Stimulated activated CD8-positive, alpha-beta memory T cell treated with anti-CD3 and anti-CD28 coated beads, Interleukin-2, amount 100 ng/mL, for 48 hours (primary cell): ENCODE measurements at regions not wholly inside any gene's neighbourhood (a gene's known extent, or its start where the extent isn't known, plus 50 kb on each side); places are given as distances from the start of the nearest gene placed in this dataset.
"Not testable (repeated sequence)": the region's sequence is repeated elsewhere in the genome, so short reads cannot be mapped to it uniquely, and the experiment has no call there.

Experiments used
- DNase-seq, 2 donors: peaks; one replicate each; pipeline ENCODE4 v3.0.0-alpha.2; 2020; ENCODE audit warnings: low read depth in 2 of 2

DNA sequence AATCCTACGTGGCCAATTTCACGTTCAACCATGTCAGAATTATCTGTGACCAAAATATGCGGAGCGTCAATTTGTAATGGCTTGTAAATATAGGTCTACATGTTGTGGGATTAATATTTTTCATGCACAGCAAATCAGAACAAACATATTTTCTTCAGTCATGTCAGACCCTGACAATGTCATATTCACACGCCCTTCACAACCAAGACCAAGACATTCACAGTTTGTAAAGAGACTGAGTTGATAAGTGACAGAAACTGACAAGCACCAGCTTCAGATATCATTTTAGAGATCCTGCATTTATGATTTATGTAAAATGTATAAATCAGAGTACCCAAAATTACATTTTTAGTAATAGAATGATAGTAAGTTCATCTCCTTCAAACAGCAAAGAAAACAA is 57.3 kb upstream of the NOVA1 start:
- DNase-seq = no peak

DNA sequence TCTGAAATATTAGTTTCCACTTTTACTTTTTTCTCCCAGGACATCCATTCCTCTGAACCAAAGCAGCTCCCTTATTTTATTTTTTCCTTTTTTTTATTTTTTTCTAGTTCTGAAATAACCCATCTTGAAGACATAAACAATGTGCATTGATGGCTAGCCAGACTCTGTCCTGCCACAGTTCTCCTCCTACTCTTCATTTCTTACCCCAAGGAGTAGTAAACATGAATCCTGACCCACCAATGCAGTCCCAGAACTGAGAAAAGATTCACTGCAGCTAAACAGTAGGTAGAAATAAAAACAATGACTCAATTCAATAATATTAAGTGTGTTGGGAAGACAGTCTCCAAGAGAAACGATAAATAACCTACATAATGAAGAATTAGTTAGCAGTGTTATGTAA is 65.7 kb upstream of the NOVA1 start:
- no peak for DNase-seq

DNA sequence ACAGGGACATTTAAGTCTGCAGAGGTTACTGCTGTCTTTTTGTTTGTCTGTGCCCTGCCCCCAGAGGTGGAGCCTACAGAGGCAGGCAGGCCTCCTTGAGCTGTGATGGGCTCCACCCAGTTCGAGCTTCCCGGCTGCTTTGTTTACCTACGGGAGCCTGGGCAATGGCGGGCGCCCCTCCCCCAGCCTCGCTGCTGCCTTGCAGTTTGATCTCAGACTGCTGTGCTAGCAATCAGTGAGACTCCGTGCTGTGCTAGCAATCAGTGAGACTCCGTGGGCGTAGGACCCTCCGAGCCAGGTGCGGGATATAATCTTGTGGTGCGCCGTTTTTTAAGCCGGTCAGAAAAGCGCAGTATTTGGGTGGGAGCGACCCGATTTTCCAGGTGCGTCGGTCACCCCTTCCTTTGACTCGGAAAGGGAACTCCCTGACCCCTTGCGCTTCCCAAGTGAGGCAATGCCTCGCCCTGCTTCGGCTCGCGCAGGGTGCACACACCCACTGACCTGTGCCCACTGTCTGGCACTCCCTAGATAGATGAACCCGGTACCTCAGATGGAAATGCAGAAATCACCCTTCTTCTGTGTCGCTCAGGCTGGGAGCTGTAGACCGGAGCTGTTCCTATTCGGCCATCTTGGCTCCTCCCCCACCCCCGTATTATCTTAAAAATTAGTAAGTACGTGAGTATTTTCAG is 81.0 kb upstream of the NOVA1 start:
- not testable (repeated sequence) for DNase-seq

GRCh38 chr14:26685401-26685800 is 87.6 kb upstream of the NOVA1 start:
- DNase-seq = no peak

- no peak for DNase-seq
Measured at GRCh38 chr14:26687301-26687837, 89.5 kb upstream of the NOVA1 start.

DNA sequence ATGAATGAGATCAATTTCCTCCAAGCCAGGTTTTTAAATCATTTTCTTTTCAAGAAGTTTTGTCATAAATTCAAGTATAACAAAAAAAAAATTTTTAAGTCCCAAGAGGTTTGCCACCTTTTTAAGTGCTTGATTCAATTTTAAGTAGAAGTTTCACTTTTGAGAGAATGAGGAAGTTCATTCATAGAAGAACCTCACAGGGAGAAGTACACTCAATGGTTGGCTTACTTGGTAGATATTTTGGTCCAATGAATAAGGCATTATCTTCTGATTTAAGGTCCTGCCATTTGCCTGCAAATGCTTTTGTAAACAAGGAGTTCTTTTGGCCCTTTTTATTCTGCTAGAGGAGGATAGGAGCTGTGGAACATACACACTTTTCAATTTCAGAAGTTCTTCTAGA is 96.7 kb upstream of the NOVA1 start:
- no peak for DNase-seq

DNA sequence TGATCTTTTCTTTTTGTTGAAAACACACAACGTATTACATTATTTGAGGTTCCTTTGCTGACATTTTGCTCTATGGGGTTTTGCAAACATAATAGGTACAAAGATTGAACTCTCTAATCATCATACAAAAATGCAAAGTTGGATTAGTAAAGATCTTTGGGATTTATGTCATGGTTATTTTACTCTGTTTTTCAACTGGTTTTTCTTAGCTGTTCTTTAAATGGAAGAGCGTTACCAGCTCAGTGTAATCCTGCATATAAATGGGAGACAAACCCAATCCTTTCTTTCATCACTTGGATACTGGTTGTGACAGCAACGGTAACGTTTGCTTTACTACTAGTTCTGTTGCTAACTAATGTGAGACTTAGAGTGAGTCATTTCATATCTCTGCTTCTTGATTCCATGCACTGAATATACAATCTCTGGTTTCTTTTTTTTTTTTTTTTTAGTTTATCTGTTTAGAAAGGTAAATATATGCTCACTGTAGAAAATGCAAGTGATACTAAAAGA is 104.9 kb upstream of the NOVA1 start:
- DNase-seq = no peak

DNA sequence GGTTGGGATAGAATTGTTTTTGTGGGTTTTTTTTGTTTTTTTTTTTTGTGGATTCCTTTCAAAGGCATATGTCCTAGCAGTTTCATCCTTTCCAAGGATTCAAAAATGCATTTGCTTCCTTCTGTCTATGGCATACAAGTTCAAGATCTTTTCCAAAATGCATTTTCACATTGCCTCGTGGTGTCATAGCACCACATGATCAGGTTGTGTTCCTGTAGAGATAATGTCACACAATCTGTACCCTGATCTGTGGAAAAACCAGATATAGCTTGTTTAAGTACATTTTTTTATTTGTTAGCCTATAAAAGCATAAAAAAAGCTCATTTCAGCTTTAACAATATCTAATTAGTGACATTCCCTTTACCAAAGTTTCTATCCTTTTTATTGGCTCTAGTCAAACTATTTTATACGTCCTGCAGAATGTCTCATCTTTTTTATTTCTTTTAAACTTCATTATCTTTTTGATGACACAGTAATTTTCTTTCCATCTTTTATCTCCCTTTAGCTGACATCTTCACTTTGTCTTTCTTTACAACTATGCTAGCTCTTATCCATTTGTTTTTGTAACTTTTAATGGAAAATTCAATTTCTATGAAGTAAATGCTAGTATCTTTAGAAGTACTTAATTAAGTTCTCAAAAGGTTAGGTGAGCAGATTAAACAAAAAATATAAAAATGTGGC is 106.0 kb upstream of the NOVA1 start:
- DNase-seq = no peak

GRCh38 chr14:26707234-26707633 is 109.4 kb upstream of the NOVA1 start:
- DNase-seq = no peak

DNA sequence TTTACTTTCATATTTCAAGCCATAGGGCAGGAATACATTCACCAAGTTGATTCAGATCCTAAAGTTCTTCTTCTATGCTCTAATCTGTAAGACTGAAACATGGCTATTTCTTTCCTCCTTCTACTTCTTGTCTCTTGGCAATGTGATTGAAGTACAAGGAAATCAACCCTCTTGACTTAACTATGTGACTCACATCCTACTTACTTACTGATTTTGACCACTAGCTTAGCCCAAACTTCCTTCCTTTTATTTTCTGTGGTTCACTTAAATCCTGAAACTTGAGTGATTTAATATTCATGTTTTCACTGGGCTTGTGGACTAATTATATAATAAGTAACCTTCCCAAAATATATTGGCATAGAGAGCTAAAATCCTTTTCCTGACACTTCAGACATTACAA is 111.2 kb upstream of the NOVA1 start:
- DNase-seq = no peak

- no peak for DNase-seq
Measured at GRCh38 chr14:26719514-26719913, 121.7 kb upstream of the NOVA1 start.

DNA sequence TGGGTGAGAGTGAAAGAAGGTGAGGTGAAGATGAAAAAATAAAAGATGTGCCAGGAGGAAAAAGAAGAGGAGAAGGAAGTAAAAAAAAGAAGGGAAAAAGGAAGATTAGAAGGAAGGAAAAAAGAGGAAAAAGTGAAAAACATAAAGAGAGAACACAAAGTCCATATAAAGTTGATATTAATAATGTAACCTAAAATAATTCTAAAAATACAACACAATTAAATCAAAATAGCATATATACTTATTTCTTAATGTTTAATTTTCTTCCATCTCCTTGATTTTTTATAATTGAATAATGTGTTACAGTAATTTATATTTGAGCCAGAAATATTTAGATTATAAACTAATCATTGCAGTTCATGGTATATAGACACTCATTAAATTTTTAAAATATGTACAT is 124.4 kb upstream of the NOVA1 start:
- no peak for DNase-seq

DNA sequence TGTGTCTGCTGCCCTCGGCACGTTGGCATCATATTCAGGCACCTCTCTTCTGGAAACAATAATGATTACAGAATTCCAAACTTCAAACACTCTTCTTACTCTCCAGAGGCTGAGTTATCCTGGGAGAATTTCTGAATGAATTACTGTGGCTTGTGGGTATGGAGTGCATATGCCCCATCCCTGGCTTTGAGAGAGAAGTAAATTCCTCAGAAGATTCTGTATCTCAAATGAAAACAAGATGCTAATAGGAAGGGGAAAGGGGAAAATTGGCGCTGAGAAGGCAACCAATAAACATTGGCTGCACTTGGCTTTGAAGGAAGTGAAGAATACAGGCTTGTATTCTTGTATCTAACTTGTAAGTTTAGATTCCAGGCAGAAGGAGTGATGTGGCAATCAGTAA is 132.0 kb upstream of the NOVA1 start:
- DNase-seq = no peak

DNA sequence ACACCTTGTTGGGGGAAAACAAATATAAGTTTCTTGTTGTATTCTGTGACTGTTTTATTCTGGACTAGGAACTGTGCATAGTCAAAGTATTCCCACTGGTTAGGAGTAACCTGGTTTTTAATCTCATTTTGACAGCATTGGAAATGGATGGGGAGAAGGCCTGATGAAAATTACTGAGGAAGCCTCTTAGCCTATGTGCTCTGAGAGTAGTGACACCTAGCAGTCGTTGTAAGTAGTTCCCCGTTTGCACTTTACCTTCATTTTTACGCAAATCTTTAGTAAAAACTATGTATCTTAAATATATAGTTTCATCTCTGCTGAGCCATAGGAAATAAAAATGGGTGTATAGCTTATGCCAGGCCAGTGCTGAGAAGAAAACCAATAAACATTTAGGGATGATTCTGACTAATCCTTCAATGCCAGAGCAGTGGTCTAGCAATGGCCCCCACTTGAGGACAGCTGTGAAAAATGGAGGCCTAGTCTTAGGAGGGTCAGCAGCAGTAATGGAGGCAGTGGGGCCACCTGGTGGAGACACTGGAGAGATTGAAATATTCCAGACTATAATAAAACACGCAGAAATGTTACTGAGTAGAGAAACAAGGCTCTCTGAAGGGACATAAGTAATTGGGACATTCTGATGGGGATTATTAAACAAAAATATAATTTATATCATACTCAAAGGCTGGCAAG is 133.2 kb upstream of the NOVA1 start:
- no peak for DNase-seq

DNA sequence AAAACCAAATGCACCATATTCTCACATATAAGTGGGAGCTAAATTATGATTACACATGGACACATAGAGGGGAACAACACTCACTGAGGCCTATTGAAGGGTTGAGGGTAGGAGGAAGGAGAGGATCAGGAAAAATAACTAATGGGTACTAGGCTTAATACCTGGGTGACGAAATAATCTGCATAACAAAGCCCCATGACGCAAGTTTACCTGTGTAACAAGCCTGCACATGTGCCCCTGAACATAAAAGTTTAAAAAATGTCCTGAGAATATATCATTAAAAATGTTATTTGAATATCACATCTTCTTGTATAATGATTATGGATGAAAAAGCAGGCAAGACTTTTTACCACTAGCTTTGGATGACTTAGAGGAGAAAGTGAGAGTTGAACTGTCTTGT is 138.0 kb upstream of the NOVA1 start:
- DNase-seq = no peak

DNA sequence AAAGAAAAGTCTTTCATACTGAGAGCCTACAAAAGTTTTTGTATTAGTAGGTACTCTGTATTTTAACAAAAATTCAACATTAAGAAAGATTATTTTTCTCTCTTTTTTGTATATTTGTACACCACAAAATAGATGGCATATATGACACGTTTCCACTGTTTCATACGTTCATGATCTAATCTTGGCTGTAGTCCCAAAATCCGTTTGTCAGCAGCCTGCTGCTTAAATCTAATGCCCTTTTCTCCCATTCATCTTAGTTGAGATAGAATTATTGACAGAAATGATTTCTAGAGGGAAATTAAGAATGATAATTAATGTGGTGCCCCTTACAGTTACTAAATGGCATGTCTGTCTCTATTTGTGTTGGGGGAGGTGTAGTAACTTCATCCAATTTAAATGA is 140.7 kb upstream of the NOVA1 start:
- no peak for DNase-seq

- no peak for DNase-seq
Measured at GRCh38 chr14:26741711-26742212, 143.9 kb upstream of the NOVA1 start.

DNA sequence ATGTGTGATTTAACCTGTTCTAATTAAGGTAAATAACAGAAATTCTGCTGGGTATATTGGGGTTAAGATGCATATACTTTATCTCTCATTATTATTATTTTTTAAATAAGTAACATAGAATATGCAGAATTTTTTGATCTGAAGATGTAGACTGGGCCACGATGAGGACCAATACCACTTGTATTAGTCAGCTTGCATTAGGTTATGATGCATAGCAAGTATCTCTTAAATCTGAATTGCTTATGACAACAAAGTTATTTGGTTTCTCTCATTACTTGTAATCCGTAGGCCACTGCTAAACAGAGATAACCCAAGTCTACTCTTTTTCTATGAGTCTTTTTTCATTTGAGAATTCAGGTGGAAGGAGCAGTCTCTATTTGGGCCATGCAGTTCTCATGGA is 145.5 kb upstream of the NOVA1 start:
- DNase-seq = no peak

DNA sequence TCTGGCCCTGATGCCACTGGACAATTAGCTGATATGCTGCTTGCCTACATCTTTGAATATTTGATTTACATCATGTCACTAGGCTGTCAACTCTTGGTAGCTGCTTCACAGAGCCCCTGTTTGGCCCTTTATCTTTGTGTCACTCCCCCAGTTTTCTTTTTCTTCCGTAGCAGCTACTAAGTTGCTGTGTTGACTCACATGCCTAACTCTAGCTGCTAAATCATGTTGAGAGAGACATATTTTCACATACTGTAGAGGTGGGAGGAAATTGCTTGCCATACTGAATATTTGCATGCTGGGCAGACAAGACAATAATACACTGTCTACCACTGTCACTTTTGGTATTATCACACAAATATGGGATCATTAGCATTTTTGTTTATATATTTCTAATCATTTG is 147.1 kb upstream of the NOVA1 start:
- DNase-seq = no peak

DNA sequence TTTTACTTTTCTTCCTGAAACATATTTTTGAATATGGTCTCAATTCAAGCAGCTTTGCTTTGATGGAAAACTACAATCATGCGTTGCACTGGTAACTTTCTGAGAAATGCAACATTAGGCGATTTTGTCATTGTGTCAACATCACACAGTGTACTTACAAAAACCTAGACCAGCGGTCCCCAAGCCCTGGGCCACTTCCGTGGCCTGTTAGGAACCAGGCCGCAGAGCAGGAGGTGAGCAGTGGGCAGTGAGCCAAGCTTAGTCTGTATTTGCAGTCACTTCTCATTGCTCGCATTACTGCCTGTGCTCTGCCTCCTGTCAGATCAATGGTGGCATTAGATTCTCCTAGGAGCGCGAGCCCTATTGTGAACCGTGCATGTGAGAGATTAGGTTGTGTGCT is 163.7 kb upstream of the NOVA1 start:
- DNase-seq = no peak

GRCh38 chr14:26765301-26765700 is 167.5 kb upstream of the NOVA1 start:
- no peak for DNase-seq

DNA sequence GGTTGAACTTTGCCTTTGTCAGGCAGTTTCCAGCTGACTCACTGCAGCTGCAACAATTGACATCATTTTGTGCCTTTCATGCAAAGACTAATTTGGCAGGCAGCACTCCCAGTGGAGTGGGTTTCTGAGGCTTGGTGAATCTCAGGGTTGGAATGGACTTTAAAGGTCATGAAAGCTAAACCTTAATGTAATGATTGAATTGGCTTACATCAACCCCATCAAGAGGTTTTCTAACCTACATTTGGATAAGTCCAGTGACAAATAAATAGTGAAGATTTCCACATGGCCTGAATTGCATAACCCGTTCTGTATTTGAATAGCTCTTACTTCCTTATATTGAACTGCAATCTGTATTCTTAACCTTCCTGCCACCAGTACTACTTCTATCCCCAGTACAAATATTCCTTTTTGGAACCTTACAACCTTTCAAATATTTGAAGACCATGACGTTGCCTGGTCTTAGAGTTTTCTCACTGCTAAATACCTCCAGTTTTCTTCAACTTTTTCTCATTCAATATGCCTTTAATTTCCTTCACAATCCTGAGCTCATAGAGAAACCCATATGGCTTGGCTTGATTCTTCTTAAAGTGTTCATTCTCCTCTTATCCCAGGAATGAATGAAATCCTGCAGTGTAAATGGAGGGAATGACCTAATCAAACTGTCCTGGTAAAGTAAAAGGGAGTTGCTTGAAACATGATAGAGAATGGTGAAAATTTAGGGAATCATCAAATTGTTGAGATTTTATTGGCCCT is 168.1 kb upstream of the NOVA1 start:
- DNase-seq = no peak
